ENCODE measurements at regions not wholly inside any gene's neighbourhood (a gene's known extent, or its start where the extent isn't known, plus 50 kb on each side); places are given as distances from the start of the nearest gene placed in this dataset.

DNA sequence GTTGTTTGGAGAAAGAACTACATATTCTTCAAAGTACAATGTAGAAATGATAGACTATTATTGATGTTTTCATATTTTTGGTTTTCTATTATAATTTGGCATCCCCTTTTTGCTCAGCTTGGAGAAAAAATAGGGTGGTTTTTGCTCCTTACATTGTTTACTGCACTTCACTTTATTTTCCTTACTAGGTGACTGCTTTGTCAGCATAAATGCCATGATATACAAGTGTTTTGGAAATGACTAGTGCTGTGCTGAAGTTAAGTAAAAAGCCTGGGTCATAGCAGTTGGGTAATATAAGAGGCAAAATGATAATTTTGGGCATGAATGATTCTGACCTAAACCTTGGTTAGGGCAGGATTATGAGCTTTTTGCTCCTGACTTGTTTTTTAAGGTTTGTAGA is 250.9 kb downstream of the KCNS3 start:
- Histone ChIP-seq H3K9me2 (replicated peaks; ENCODE audit: insufficient read depth, low read length) (no peaks in the 10 kb centered on the region), H3K79me2 (ENCODE audit: insufficient read depth, low read length) (no peaks in the 10 kb centered on the region), H2AFZ (ENCODE audit: low read depth, low read length, severe bottlenecking) (no peak overlapping the region), H3K9ac (ENCODE audit: low read length) (no peak overlapping the region), H3K4me2 (ENCODE audit: low read depth, low read length, poor library complexity, severe bottlenecking) (no peak overlapping the region), H3F3A (ENCODE audit: insufficient read depth) (no peaks in the 10 kb centered on the region), H3K27me3 (ENCODE audit: low read length) (no peaks in the 10 kb centered on the region), H3K36me3 (ENCODE audit: low read length) (no peaks in the 10 kb centered on the region), H4K20me1 (ENCODE audit: low read depth, low read length) (no peaks in the 10 kb centered on the region), H3K27ac (ENCODE audit: low read depth, low read length) (no peak overlapping the region), H3K9me3 (ENCODE audit: insufficient read depth, low read length) (no peaks in the 10 kb centered on the region), H3K4me3 (ENCODE audit: insufficient read depth, low read length, poor library complexity, severe bottlenecking) (no peak overlapping the region)
- TF ChIP-seq EZH2phosphoT487 (conservative IDR thresholded peaks at IDR 0.05; ENCODE audit: low read length), result no peak
- TF ChIP-seq, protein P1, sequence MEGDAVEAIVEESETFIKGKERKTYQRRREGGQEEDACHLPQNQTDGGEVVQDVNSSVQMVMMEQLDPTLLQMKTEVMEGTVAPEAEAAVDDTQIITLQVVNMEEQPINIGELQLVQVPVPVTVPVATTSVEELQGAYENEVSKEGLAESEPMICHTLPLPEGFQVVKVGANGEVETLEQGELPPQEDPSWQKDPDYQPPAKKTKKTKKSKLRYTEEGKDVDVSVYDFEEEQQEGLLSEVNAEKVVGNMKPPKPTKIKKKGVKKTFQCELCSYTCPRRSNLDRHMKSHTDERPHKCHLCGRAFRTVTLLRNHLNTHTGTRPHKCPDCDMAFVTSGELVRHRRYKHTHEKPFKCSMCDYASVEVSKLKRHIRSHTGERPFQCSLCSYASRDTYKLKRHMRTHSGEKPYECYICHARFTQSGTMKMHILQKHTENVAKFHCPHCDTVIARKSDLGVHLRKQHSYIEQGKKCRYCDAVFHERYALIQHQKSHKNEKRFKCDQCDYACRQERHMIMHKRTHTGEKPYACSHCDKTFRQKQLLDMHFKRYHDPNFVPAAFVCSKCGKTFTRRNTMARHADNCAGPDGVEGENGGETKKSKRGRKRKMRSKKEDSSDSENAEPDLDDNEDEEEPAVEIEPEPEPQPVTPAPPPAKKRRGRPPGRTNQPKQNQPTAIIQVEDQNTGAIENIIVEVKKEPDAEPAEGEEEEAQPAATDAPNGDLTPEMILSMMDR (IDR thresholded peaks at IDR 0.05; ENCODE audit: insufficient read depth, low read length, poor library complexity, severe bottlenecking), result no peak

DNA sequence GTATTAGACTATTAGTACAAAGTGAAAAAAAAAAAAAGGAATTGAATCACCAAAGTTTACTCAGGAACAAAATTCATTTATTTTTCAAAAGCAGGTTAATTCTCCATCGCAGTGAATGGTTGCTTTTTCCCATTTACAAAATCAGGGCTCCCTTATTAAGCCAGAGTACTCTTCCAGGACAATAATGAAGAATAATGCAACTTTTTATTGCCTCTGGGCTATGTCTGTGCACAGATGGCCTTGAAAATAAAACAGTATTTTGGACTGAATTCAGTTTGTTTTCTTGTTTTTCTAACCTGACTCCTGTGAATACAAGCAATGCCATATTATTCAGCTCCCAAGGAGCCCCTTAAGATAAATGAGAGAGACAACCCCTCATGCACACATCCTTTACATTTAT is 246.8 kb downstream of the KCNS3 start:
- Histone ChIP-seq H3K4me3 (ENCODE audit: insufficient read depth, low read length, poor library complexity, severe bottlenecking) (no peak overlapping the region), H3K4me2 (ENCODE audit: low read depth, low read length, poor library complexity, severe bottlenecking) (no peak overlapping the region), H3K9me2 (replicated peaks; ENCODE audit: insufficient read depth, low read length) (no peaks in the 10 kb centered on the region), H3K9ac (ENCODE audit: low read length) (no peak overlapping the region), H4K20me1 (ENCODE audit: low read depth, low read length) (no peaks in the 10 kb centered on the region), H3K27me3 (ENCODE audit: low read length) (no peaks in the 10 kb centered on the region), H2AFZ (ENCODE audit: low read depth, low read length, severe bottlenecking) (no peak overlapping the region), H3K79me2 (ENCODE audit: insufficient read depth, low read length) (no peaks in the 10 kb centered on the region), H3F3A (ENCODE audit: insufficient read depth) (no peaks in the 10 kb centered on the region), H3K9me3 (ENCODE audit: insufficient read depth, low read length) (no peaks in the 10 kb centered on the region), H3K27ac (ENCODE audit: low read depth, low read length) (no peak overlapping the region), H3K36me3 (ENCODE audit: low read length) (no peaks in the 10 kb centered on the region)
- TF ChIP-seq, protein P1 (IDR thresholded peaks at IDR 0.05; ENCODE audit: insufficient read depth, low read length, poor library complexity, severe bottlenecking), result no peak
- TF ChIP-seq EZH2phosphoT487 (conservative IDR thresholded peaks at IDR 0.05; ENCODE audit: low read length), result no peak

DNA sequence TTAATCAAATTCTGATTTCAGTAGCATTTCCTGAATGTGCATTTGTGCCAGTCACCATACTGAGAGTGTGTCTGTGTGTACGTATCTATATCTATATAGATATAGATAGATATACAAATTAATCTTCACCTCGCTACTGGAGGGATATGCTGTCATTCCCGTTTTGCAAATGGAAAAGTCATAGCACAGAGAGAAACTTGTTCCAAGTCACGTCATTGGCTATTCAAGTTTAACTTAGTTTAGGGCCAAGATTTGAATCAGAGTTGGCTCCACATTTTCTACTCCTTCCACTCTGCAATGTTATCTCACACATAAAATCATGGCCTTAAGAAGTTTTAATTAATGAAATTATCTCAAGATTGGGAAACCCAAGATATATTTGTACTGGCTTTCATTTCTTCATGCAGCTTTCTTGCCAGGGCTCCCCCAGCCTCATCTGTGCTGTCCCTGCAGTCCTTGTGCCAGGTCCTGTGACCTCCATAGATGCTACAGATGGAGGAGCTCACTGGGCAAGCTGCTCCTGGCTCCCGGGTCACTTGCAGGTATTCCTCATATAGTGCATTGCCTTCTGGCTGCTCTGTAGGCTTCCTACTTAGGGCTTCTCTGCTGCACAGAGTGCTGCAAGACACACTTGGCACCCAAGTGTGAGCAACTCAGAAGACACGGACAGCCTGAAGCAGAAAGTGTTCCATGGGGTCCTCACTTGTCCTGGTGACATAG is 245.8 kb downstream of the KCNS3 start:
- no peak overlapping the region for H3K9ac ChIP-seq (ENCODE audit: low read length)

More for the DNA sequence above, 245.8 kb downstream of the KCNS3 start:
- Histone ChIP-seq H3K4me2 (ENCODE audit: low read depth, low read length, poor library complexity, severe bottlenecking) (no peak overlapping the region), H3K4me3 (ENCODE audit: insufficient read depth, low read length, poor library complexity, severe bottlenecking) (no peak overlapping the region), H3K79me2 (ENCODE audit: insufficient read depth, low read length) (no peaks in the 10 kb centered on the region), H3K9me3 (ENCODE audit: insufficient read depth, low read length) (no peaks in the 10 kb centered on the region), H3K36me3 (ENCODE audit: low read length) (no peaks in the 10 kb centered on the region), H3F3A (ENCODE audit: insufficient read depth) (no peaks in the 10 kb centered on the region), H3K27me3 (ENCODE audit: low read length) (no peaks in the 10 kb centered on the region), H3K9me2 (replicated peaks; ENCODE audit: insufficient read depth, low read length) (no peaks in the 10 kb centered on the region), H3K27ac (ENCODE audit: low read depth, low read length) (no peak overlapping the region), H2AFZ (ENCODE audit: low read depth, low read length, severe bottlenecking) (no peak overlapping the region), H4K20me1 (ENCODE audit: low read depth, low read length) (no peaks in the 10 kb centered on the region)
- TF ChIP-seq, protein P1 (IDR thresholded peaks at IDR 0.05; ENCODE audit: insufficient read depth, low read length, poor library complexity, severe bottlenecking), result no peak
- no peak for TF ChIP-seq EZH2phosphoT487 (conservative IDR thresholded peaks at IDR 0.05; ENCODE audit: low read length)
